Right lobe of liver (tissue), 4 donors: ENCODE measurements at regions not wholly inside any gene's neighbourhood (a gene's known extent, or its start where the extent isn't known, plus 50 kb on each side); places are given as distances from the start of the nearest gene placed in this dataset.

Experiments used
- CTCF ChIP-seq, 4 donors: fragments of 200-600 bp in 3 of 4; fragments of 450-650 bp in 1 of 4; IDR thresholded peaks; one replicate each; pipeline versions ENCODE4 v1.5.1 to v1.8.0; 2016 to 2022; ENCODE audit warnings: antibody characterized with exemption in 4 of 4, mild to moderate bottlenecking in 2 of 4
- POLR2A ChIP-seq: fragments of 450-650 bp; IDR thresholded peaks from one replicate; pipeline ENCODE4 v1.6.1; 2017; ENCODE audit warnings: antibody characterized with exemption, mild to moderate bottlenecking
- donor health status: DM: no; HTN: no; CAD: no.
- donor health status: DM: no; HTN: no; CAD: no.
- donor health status: DM: no; HTN: yes; CAD: no.

- no peak for TF ChIP-seq CTCF (IDR thresholded peaks at IDR 0.05)
- no peak for TF ChIP-seq POLR2A
Measured at GRCh38 chr2:122512091-122512490, 756.6 kb downstream of the TSN start.
